Vagina (tissue), 2 donors: ENCODE measurements at regions not wholly inside any gene's neighbourhood (a gene's known extent, or its start where the extent isn't known, plus 50 kb on each side); places are given as distances from the start of the nearest gene placed in this dataset.

Experiments used
- CTCF ChIP-seq, 3 experiments: fragments of 450-650 bp in 2 of 3; fragments of 200-600 bp in 1 of 3; sonication (generic) in 1 of 3; IDR thresholded peaks; one replicate each; pipeline ENCODE4 v1.5.1; 2017 to 2019; ENCODE audit warnings: antibody characterized with exemption in 3 of 3, mild to moderate bottlenecking in 2 of 3, moderate library complexity in 2 of 3
- POLR2A ChIP-seq, 2 donors: fragments of 450-650 bp; IDR thresholded peaks; one replicate each; pipeline ENCODE4 v1.6.1; 2017; ENCODE audit warnings: antibody characterized with exemption in 2 of 2, mild to moderate bottlenecking in 2 of 2, moderate library complexity in 2 of 2
- POLR2AphosphoS5 ChIP-seq, 2 donors: sonication (generic); formaldehyde crosslinking; IDR thresholded peaks; one replicate each; pipeline ENCODE4 v1.9.0; 2017; ENCODE audit warnings: antibody characterized with exemption in 2 of 2, mild to moderate bottlenecking in 2 of 2, low read depth in 1 of 2; ENCODE audit not compliant: insufficient read depth in 1 of 2

GRCh38 chr10:108452533-108452932, 1288.0 kb upstream of the SORCS1 start:
- TF ChIP-seq CTCF (IDR thresholded peaks at IDR 0.05), result no peak
- no peak for TF ChIP-seq POLR2A (IDR thresholded peaks at IDR 0.05)
- TF ChIP-seq POLR2AphosphoS5 (IDR thresholded peaks at IDR 0.05; ENCODE audit: insufficient read depth in 1 of 2, low read depth in 1 of 2), result no peak
